ENCODE measurements at regions not wholly inside any gene's neighbourhood (a gene's known extent, or its start where the extent isn't known, plus 50 kb on each side); places are given as distances from the start of the nearest gene placed in this dataset.

GRCh38 chr4:115675719-115676118 lies 562.3 kb upstream of the NDST4 start:
- no TSS peak for BruUV-seq (replicated peaks)
- ATAC-seq: no peak
- no peak for FAIRE-seq
- H2AFZ ChIP-seq (ENCODE audit: low read length): no peak overlapping the region
- no peaks in the 10 kb centered on the region for H3K36me3 ChIP-seq (replicated peaks in 1 of 2; ENCODE audit: control insufficient read depth in 1 of 2, insufficient read depth in 2 of 2, low read length in 2 of 2)
- H3K9me3 ChIP-seq (ENCODE audit: low read length): no peaks in the 10 kb centered on the region
- no peak overlapping the region for H3K4me3 ChIP-seq (replicated peaks in 1 of 3; ENCODE audit: insufficient read depth in 1 of 3, low read depth in 2 of 3, low read length in 3 of 3)
- intact Hi-C loops (cut with micrococcal nuclease; ENCODE audit: unreplicated experiment) (no loop called here), in situ Hi-C loops (cut with HindIII; ENCODE audit: extremely low pct_ligation_motif_present, low pct_unique_long_range_greater_than_20kb) (no loop called here)
- H3K4me1 ChIP-seq (ENCODE audit: insufficient read depth, low read length): no peaks in the 10 kb centered on the region
- H3K9ac ChIP-seq (ENCODE audit: insufficient read depth, low read depth, low read length): no peak overlapping the region
- no peak for DNase-seq (ENCODE audit: low spot score)
- H3K27me3 ChIP-seq (ENCODE audit: control insufficient read depth in 1 of 2, insufficient read depth in 2 of 2, low read length in 2 of 2): no peaks in the 10 kb centered on the region
- H3K4me2 ChIP-seq (ENCODE audit: low read depth, low read length): no peak overlapping the region
- H3K79me2 ChIP-seq (ENCODE audit: insufficient read depth, low read length): no peaks in the 10 kb centered on the region
- H4K20me1 ChIP-seq (ENCODE audit: insufficient read depth, low read length): no peaks in the 10 kb centered on the region
- WGBS (ENCODE audit: low lambda C conversion rate): 0% methylated on average over 1 of the region's 1 CpG
- no peak overlapping the region for H3K27ac ChIP-seq (ENCODE audit: extremely low read length, insufficient read depth, low read length)
- ChIA-PET CTCF (ENCODE audit: low intra/inter-chr PET ratio, low total read pairs) (no interaction called here), POLR2A (no interaction called here)
- TF ChIP-seq SRSF4 (IDR thresholded peaks at IDR 0.05; ENCODE audit: low read depth, low read length, poor library complexity, severe bottlenecking): no peak
- TF ChIP-seq ZNF280B (CRISPR knock-in tag; IDR thresholded peaks at IDR 0.05; ENCODE audit: borderline replicate concordance): no peak
- no peak for TF ChIP-seq SNAI1 (CRISPR knock-in tag; IDR thresholded peaks at IDR 0.05; ENCODE audit: borderline replicate concordance)
- no peak for TF ChIP-seq ZBTB7B (CRISPR knock-in tag; IDR thresholded peaks at IDR 0.05)
- no peak for TF ChIP-seq TAF15 (IDR thresholded peaks at IDR 0.05; ENCODE audit: low read depth, low read length, poor library complexity, severe bottlenecking)
- TF ChIP-seq ZNF619 (CRISPR knock-in tag; IDR thresholded peaks at IDR 0.05): no peak
- no peak for TF ChIP-seq ZBTB21 (CRISPR knock-in tag; IDR thresholded peaks at IDR 0.05)
- TF ChIP-seq KLF13 (CRISPR knock-in tag; IDR thresholded peaks at IDR 0.05): no peak
- no peak for TF ChIP-seq ZNF121 (CRISPR knock-in tag; IDR thresholded peaks at IDR 0.05)
- TF ChIP-seq ZNF362 (CRISPR knock-in tag; IDR thresholded peaks at IDR 0.05; ENCODE audit: borderline replicate concordance): no peak
- TF ChIP-seq AHDC1 (CRISPR knock-in tag; IDR thresholded peaks at IDR 0.05; ENCODE audit: borderline replicate concordance): no peak
- no peak for TF ChIP-seq JARID2 (CRISPR knock-in tag; IDR thresholded peaks at IDR 0.05; ENCODE audit: insufficient replicate concordance)
- no peak for TF ChIP-seq ZFX (CRISPR knock-in tag; IDR thresholded peaks at IDR 0.05; ENCODE audit: low read depth)
- no peak for TF ChIP-seq U2AF1 (optimal IDR thresholded peaks at IDR 0.05; ENCODE audit: low read depth, low read length)

Measured in HepG2 (cell line).